GM19468 (cell line): ENCODE measurements at regions not wholly inside any gene's neighbourhood (a gene's known extent, or its start where the extent isn't known, plus 50 kb on each side); places are given as distances from the start of the nearest gene placed in this dataset.
"Not testable (repeated sequence)": the region's sequence is repeated elsewhere in the genome, so short reads cannot be mapped to it uniquely, and the experiment has no call there.

Source experiments
- ATAC-seq: cut with Tn5 transposase; IDR thresholded peaks from one replicate; pipeline ENCODE4 v1.9.1; 2021; ENCODE audit warnings: mild to moderate bottlenecking, moderate library complexity, moderate number of reproducible peaks; ENCODE audit not compliant: unreplicated experiment; ENCODE audit errors: extremely low read depth

GRCh38 chr6:56841381-56841749 lies 113.5 kb upstream of the BEND6 start:
- no peak for ATAC-seq

- ATAC-seq: no peak
Measured at GRCh38 chr6:56840467-56841380, 114.2 kb upstream of the BEND6 start.

- no peak for ATAC-seq
Measured at GRCh38 chr6:56839533-56840183, 115.2 kb upstream of the BEND6 start.

- no peak for ATAC-seq
Measured at GRCh38 chr6:56838965-56839364, 115.9 kb upstream of the BEND6 start.

- ATAC-seq: no peak
Measured at GRCh38 chr6:56838016-56838555, 116.8 kb upstream of the BEND6 start.

GRCh38 chr6:56837322-56837894 lies 117.5 kb upstream of the BEND6 start:
- ATAC-seq: no peak

GRCh38 chr6:56835612-56836011 lies 119.3 kb upstream of the BEND6 start:
- no peak for ATAC-seq

- no peak for ATAC-seq
Measured at GRCh38 chr6:56833873-56834272, 121.0 kb upstream of the BEND6 start.

- ATAC-seq: no peak
Measured at GRCh38 chr6:56833127-56833791, 121.6 kb upstream of the BEND6 start.

GRCh38 chr6:56832225-56832624 lies 122.7 kb upstream of the BEND6 start:
- no peak for ATAC-seq

- no peak for ATAC-seq
Measured at GRCh38 chr6:56831334-56831733, 123.6 kb upstream of the BEND6 start.

GRCh38 chr6:56827908-56828649 lies 126.8 kb upstream of the BEND6 start:
- no peak for ATAC-seq

- ATAC-seq: not testable (repeated sequence)
Measured at GRCh38 chr6:56824431-56824830, 130.5 kb upstream of the BEND6 start.

GRCh38 chr6:56821005-56821432 lies 133.9 kb upstream of the BEND6 start:
- no peak for ATAC-seq

- no peak for ATAC-seq
Measured at GRCh38 chr6:56820060-56820459, 134.8 kb upstream of the BEND6 start.

GRCh38 chr6:56819604-56820003 lies 135.3 kb upstream of the BEND6 start:
- no peak for ATAC-seq

- ATAC-seq: no peak
Measured at GRCh38 chr6:56816370-56816769, 138.5 kb upstream of the BEND6 start.

- no peak for ATAC-seq
Measured at GRCh38 chr6:56815436-56815835, 139.5 kb upstream of the BEND6 start.

GRCh38 chr6:56814802-56815201 lies 140.1 kb upstream of the BEND6 start:
- no peak for ATAC-seq

- no peak for ATAC-seq
Measured at GRCh38 chr6:56814308-56814707, 140.6 kb upstream of the BEND6 start.
